Vagina (tissue), 2 donors: ENCODE measurements at regions not wholly inside any gene's neighbourhood (a gene's known extent, or its start where the extent isn't known, plus 50 kb on each side); places are given as distances from the start of the nearest gene placed in this dataset.

ENCODE experiments used
- CTCF ChIP-seq, 3 experiments: fragments of 450-650 bp in 2 of 3; fragments of 200-600 bp in 1 of 3; sonication (generic) in 1 of 3; IDR thresholded peaks; one replicate each; pipeline ENCODE4 v1.5.1; 2017 to 2019; ENCODE audit warnings: antibody characterized with exemption in 3 of 3, mild to moderate bottlenecking in 2 of 3, moderate library complexity in 2 of 3
- POLR2A ChIP-seq, 2 donors: fragments of 450-650 bp; IDR thresholded peaks; one replicate each; pipeline ENCODE4 v1.6.1; 2017; ENCODE audit warnings: antibody characterized with exemption in 2 of 2, mild to moderate bottlenecking in 2 of 2, moderate library complexity in 2 of 2
- POLR2AphosphoS5 ChIP-seq, 2 donors: sonication (generic); formaldehyde crosslinking; IDR thresholded peaks; one replicate each; pipeline ENCODE4 v1.9.0; 2017; ENCODE audit warnings: antibody characterized with exemption in 2 of 2, mild to moderate bottlenecking in 2 of 2, low read depth in 1 of 2; ENCODE audit not compliant: insufficient read depth in 1 of 2

GRCh38 chr2:81196383-81196851 lies 891.9 kb upstream of the LRRTM1 start:
- no peak for TF ChIP-seq POLR2A (IDR thresholded peaks at IDR 0.05)
- TF ChIP-seq POLR2AphosphoS5 (IDR thresholded peaks at IDR 0.05; ENCODE audit: insufficient read depth in 1 of 2, low read depth in 1 of 2) = no peak
- TF ChIP-seq CTCF (IDR thresholded peaks at IDR 0.05) = no peak
